HG02970 (cell line): ENCODE measurements at regions not wholly inside any gene's neighbourhood (a gene's known extent, or its start where the extent isn't known, plus 50 kb on each side); places are given as distances from the start of the nearest gene placed in this dataset.

ENCODE experiments used
- ATAC-seq: cut with Tn5 transposase; IDR thresholded peaks from one replicate; pipeline ENCODE4 v1.9.1; 2021; ENCODE audit warnings: mild to moderate bottlenecking, moderate library complexity, moderate number of reproducible peaks; ENCODE audit not compliant: unreplicated experiment, low FRiP score

GRCh38 chr7:148472406-148472805, 118.2 kb upstream of the C7orf33 start:
- ATAC-seq = no peak

- no peak for ATAC-seq
Observed at GRCh38 chr7:148473703-148474480, 116.7 kb upstream of the C7orf33 start.

- no peak for ATAC-seq
Observed at GRCh38 chr7:148474481-148475025, 116.0 kb upstream of the C7orf33 start.

GRCh38 chr7:148478551-148478950, 112.0 kb upstream of the C7orf33 start:
- ATAC-seq = no peak

GRCh38 chr7:148480479-148481146, 110.0 kb upstream of the C7orf33 start:
- ATAC-seq = no peak

GRCh38 chr7:148481147-148481526, 109.4 kb upstream of the C7orf33 start:
- ATAC-seq = no peak

GRCh38 chr7:148481971-148482626, 108.5 kb upstream of the C7orf33 start:
- no peak for ATAC-seq

- ATAC-seq = no peak
Observed at GRCh38 chr7:148483515-148484308, 106.9 kb upstream of the C7orf33 start.

GRCh38 chr7:148484486-148484885, 106.1 kb upstream of the C7orf33 start:
- no peak for ATAC-seq

GRCh38 chr7:148485618-148486017, 104.9 kb upstream of the C7orf33 start:
- no peak for ATAC-seq

GRCh38 chr7:148486937-148487336, 103.6 kb upstream of the C7orf33 start:
- no peak for ATAC-seq

GRCh38 chr7:148487912-148488311, 102.7 kb upstream of the C7orf33 start:
- ATAC-seq = no peak

- ATAC-seq = no peak
Observed at GRCh38 chr7:148489678-148490077, 100.9 kb upstream of the C7orf33 start.

- no peak for ATAC-seq
Observed at GRCh38 chr7:148492157-148492860, 98.3 kb upstream of the C7orf33 start.

- no peak for ATAC-seq
Observed at GRCh38 chr7:148495605-148496004, 95.0 kb upstream of the C7orf33 start.

- ATAC-seq = no peak
Observed at GRCh38 chr7:148500978-148501377, 89.6 kb upstream of the C7orf33 start.

GRCh38 chr7:148503900-148504487, 86.6 kb upstream of the C7orf33 start:
- ATAC-seq = no peak

GRCh38 chr7:148505645-148506375, 84.8 kb upstream of the C7orf33 start:
- ATAC-seq = no peak

- ATAC-seq = peak; percentile 95
Observed at GRCh38 chr7:148507064-148507573, 83.4 kb upstream of the C7orf33 start.
